Thyroid gland (tissue), 4 donors: ENCODE measurements at regions not wholly inside any gene's neighbourhood (a gene's known extent, or its start where the extent isn't known, plus 50 kb on each side); places are given as distances from the start of the nearest gene placed in this dataset.

ENCODE experiments used
- CTCF ChIP-seq, 6 experiments: fragments of 200-600 bp in 3 of 6; fragments of 450-650 bp in 3 of 6; sonication (generic) in 3 of 6; IDR thresholded peaks; one replicate each; pipeline ENCODE4 v1.5.1; 2016 to 2019; ENCODE audit warnings: antibody characterized with exemption in 6 of 6, mild to moderate bottlenecking in 2 of 6, inconsistent platforms in 1 of 6, moderate library complexity in 1 of 6
- POLR2A ChIP-seq, 2 donors: fragments of 450-650 bp; IDR thresholded peaks; one replicate each; pipeline ENCODE4 v1.6.1; 2017; ENCODE audit warnings: antibody characterized with exemption in 2 of 2, mild to moderate bottlenecking in 2 of 2, moderate library complexity in 1 of 2

- TF ChIP-seq CTCF (IDR thresholded peaks at IDR 0.05) (no peak), POLR2A (IDR thresholded peaks at IDR 0.05) (no peak)
Measured at GRCh38 chr7:22064816-22065215, 119.1 kb upstream of the CDCA7L start.
